NK-92 (cell line): ENCODE measurements at regions not wholly inside any gene's neighbourhood (a gene's known extent, or its start where the extent isn't known, plus 50 kb on each side); places are given as distances from the start of the nearest gene placed in this dataset.
"Not testable (repeated sequence)": the region's sequence is repeated elsewhere in the genome, so short reads cannot be mapped to it uniquely, and the experiment has no call there.

Experiments
- DNase-seq: peaks from one replicate; lab custom pipeline; 2025; ENCODE audit not compliant: unreplicated experiment; lab: John Stamatoyannopoulos, UW

GRCh38 chr16:29221281-29221955 lies 185.1 kb downstream of the NPIPB11 start:
- not testable (repeated sequence) for DNase-seq

GRCh38 chr16:29220647-29221191 lies 185.8 kb downstream of the NPIPB11 start:
- DNase-seq = not testable (repeated sequence)

GRCh38 chr16:29219966-29220646 lies 186.4 kb downstream of the NPIPB11 start:
- not testable (repeated sequence) for DNase-seq

GRCh38 chr16:29219562-29219961 lies 186.9 kb downstream of the NPIPB11 start:
- not testable (repeated sequence) for DNase-seq

GRCh38 chr16:29218649-29219048 lies 187.9 kb downstream of the NPIPB11 start:
- DNase-seq = not testable (repeated sequence)

GRCh38 chr16:29218171-29218570 lies 188.3 kb downstream of the NPIPB11 start:
- not testable (repeated sequence) for DNase-seq

- DNase-seq = not testable (repeated sequence)
Observed at GRCh38 chr16:29217752-29218126, 188.8 kb downstream of the NPIPB11 start.

GRCh38 chr16:29217104-29217751 lies 189.3 kb downstream of the NPIPB11 start:
- DNase-seq = not testable (repeated sequence)

GRCh38 chr16:29213770-29214169 lies 192.7 kb downstream of the NPIPB11 start:
- not testable (repeated sequence) for DNase-seq

GRCh38 chr16:29213251-29213650 lies 193.3 kb downstream of the NPIPB11 start:
- not testable (repeated sequence) for DNase-seq

- DNase-seq = not testable (repeated sequence)
Observed at GRCh38 chr16:29212084-29213027, 194.2 kb downstream of the NPIPB11 start.

- not testable (repeated sequence) for DNase-seq
Observed at GRCh38 chr16:29211456-29211855, 195.1 kb downstream of the NPIPB11 start.

GRCh38 chr16:29210299-29211150 lies 196.0 kb downstream of the NPIPB11 start:
- DNase-seq = not testable (repeated sequence)

GRCh38 chr16:29206120-29206519 lies 200.4 kb downstream of the NPIPB11 start:
- DNase-seq = not testable (repeated sequence)

- not testable (repeated sequence) for DNase-seq
Observed at GRCh38 chr16:29205151-29205550, 201.4 kb downstream of the NPIPB11 start.

- DNase-seq = no peak
Observed at GRCh38 chr16:29204806-29205135, 201.7 kb downstream of the NPIPB11 start.

- not testable (repeated sequence) for DNase-seq
Observed at GRCh38 chr16:29203933-29204805, 202.3 kb downstream of the NPIPB11 start.

- not testable (repeated sequence) for DNase-seq
Observed at GRCh38 chr16:29203046-29203932, 203.2 kb downstream of the NPIPB11 start.
